Kidney (tissue), 13 donors: ENCODE measurements at regions not wholly inside any gene's neighbourhood (a gene's known extent, or its start where the extent isn't known, plus 50 kb on each side); places are given as distances from the start of the nearest gene placed in this dataset.

ENCODE experiments used
- DNase-seq, 5 donors: peaks; one replicate each; pipeline ENCODE4 v3.0.0-alpha.2; 2013 to 2020
- FAIRE-seq: peaks from 2 replicates; lab custom pipeline; 2012; peaks lifted over from hg19 to GRCh38; lab: Jason Lieb, UNC
- H3K27ac ChIP-seq, 2 donors: one replicate each; pipeline ENCODE4 v1.7.0; 2013; ENCODE audit warnings: low read depth in 2 of 2, low read length in 2 of 2, inconsistent platforms in 1 of 2
- H3K27me3 ChIP-seq: one replicate; pipeline ENCODE4 v1.7.1; 2013; ENCODE audit warnings: low read length, inconsistent platforms; ENCODE audit not compliant: control insufficient read depth, insufficient read depth
- H3K36me3 ChIP-seq, 3 donors: one replicate each; pipeline versions ENCODE4 v1.7.0 to v1.7.1; 2013; ENCODE audit warnings: low read length in 3 of 3, control low read depth in 1 of 3, inconsistent platforms in 1 of 3; ENCODE audit not compliant: insufficient read depth in 3 of 3, control insufficient read depth in 2 of 3
- H3K4me1 ChIP-seq, 3 donors: one replicate each; pipeline versions ENCODE4 v1.7.0 to v1.7.1; 2013; ENCODE audit warnings: low read length in 3 of 3, inconsistent platforms in 1 of 3, low read depth in 1 of 3; ENCODE audit not compliant: control insufficient read depth in 2 of 3, insufficient read depth in 2 of 3
- H3K4me3 ChIP-seq, 3 donors: one replicate each; pipeline versions ENCODE4 v1.7.0 to v1.8.1; 2013; ENCODE audit warnings: low read length in 3 of 3, control low read depth in 1 of 3, inconsistent platforms in 1 of 3
- H3K9ac ChIP-seq, 3 donors: one replicate each; pipeline versions ENCODE4 v1.7.0 to v1.7.1; 2013; ENCODE audit warnings: low read length in 3 of 3, control low read depth in 1 of 3, inconsistent platforms in 1 of 3
- H3K9me3 ChIP-seq, 3 donors: one replicate each; pipeline versions ENCODE4 v1.7.0 to v1.7.1; 2013; ENCODE audit warnings: low read length in 3 of 3, control low read depth in 1 of 3, inconsistent platforms in 1 of 3; ENCODE audit not compliant: control insufficient read depth in 2 of 3, insufficient read depth in 1 of 3
- CTCF ChIP-seq: IDR thresholded peaks from 3 replicates; pipeline ENCODE4 v1.5.1; 2012; ENCODE audit warnings: mild to moderate bottlenecking, moderate library complexity, borderline replicate concordance; ENCODE audit not compliant: insufficient read depth; ENCODE audit errors: extremely low read depth
- intact Hi-C: fragments of 100-400 bp; cut with DNase I; formaldehyde crosslinking; loops from one replicate; pipeline ENCODE4 v1.11.1; 2022
- donor health status: control.
- donor health status: control.
- donor health status: control.
- donor health status: control.
- donor health status: control.
- donor health status: DM: yes; HTN: yes; CAD: no.
- donor health status: Normal renal cell carcinoma (clear cell type).

- Histone ChIP-seq H3K4me3 (no peak overlapping the region), H3K9me3 (no peaks in the 10 kb centered on the region), H3K27me3 (no peaks in the 10 kb centered on the region), H3K9ac (no peak overlapping the region), H3K27ac (no peak overlapping the region), H3K4me1 (no peaks in the 10 kb centered on the region), H3K36me3 (no peaks in the 10 kb centered on the region)
- no peak for DNase-seq
- no peak for FAIRE-seq
- no peak for TF ChIP-seq CTCF
- intact Hi-C loops, result no loop called here
Observed at GRCh38 chr12:62998454-62998853, 63.5 kb upstream of the PPM1H start.

GRCh38 chr12:62995097-62995496, 60.1 kb upstream of the PPM1H start:
- H3K27me3 ChIP-seq, result no peaks in the 10 kb centered on the region
- H3K36me3 ChIP-seq, result no peaks in the 10 kb centered on the region
- H3K9ac ChIP-seq, result no peak overlapping the region
- H3K9me3 ChIP-seq, result no peaks in the 10 kb centered on the region
- no peak overlapping the region for H3K27ac ChIP-seq
- intact Hi-C loops, result no loop called here
- TF ChIP-seq CTCF, result no peak
- no peak for DNase-seq
- no peak for FAIRE-seq
- H3K4me3 ChIP-seq, result no peak overlapping the region
- no peaks in the 10 kb centered on the region for H3K4me1 ChIP-seq

GRCh38 chr12:62986844-62987243, 51.9 kb upstream of the PPM1H start:
- no peak overlapping the region for H3K4me3 ChIP-seq
- no peak for FAIRE-seq
- H3K4me1 ChIP-seq, result no peaks in the 10 kb centered on the region
- no peak for DNase-seq
- H3K9me3 ChIP-seq, result no peaks in the 10 kb centered on the region
- no peak overlapping the region for H3K9ac ChIP-seq
- H3K36me3 ChIP-seq, result no peaks in the 10 kb centered on the region
- intact Hi-C loops, result no loop called here
- no peak for TF ChIP-seq CTCF
- H3K27ac ChIP-seq, result no peak overlapping the region
- H3K27me3 ChIP-seq, result no peaks in the 10 kb centered on the region
